Activated B cell treated with CpG ODN at 0.5 μM for 24 hours (primary cell): ENCODE measurements at regions not wholly inside any gene's neighbourhood (a gene's known extent, or its start where the extent isn't known, plus 50 kb on each side); places are given as distances from the start of the nearest gene placed in this dataset.
"Not testable (repeated sequence)": the region's sequence is repeated elsewhere in the genome, so short reads cannot be mapped to it uniquely, and the experiment has no call there.

Experiments used
- ATAC-seq: fragments of 200-7000 bp; cut with Tn5 transposase; one replicate; pipeline ENCODE4 v1.10.0; 2021; ENCODE audit warnings: low read depth, mild to moderate bottlenecking, moderate library complexity
- CTCF ChIA-PET: fragments of 350-600 bp; sonication (Branson Sonifier 250); formaldehyde crosslinking; loops from one replicate; lab custom pipeline; 2021; ENCODE audit warnings: antibody characterized with exemption; lab: Charles Lee
- POLR2A ChIA-PET: fragments of 350-600 bp; sonication (Branson Sonifier 250); formaldehyde crosslinking; loops from one replicate; lab custom pipeline; 2021; ENCODE audit warnings: antibody characterized with exemption; lab: Charles Lee
- DNase-seq: peaks from one replicate; pipeline ENCODE4 v3.0.0; 2022
- H3K27ac Mint-ChIP-seq: one replicate; pipeline ENCODE4 v1.8.0; 2020; ENCODE audit warnings: mixed read lengths
- H3K27me3 Mint-ChIP-seq: one replicate; pipeline ENCODE4 v1.8.0; 2021; ENCODE audit warnings: mixed read lengths
- H3K36me3 Mint-ChIP-seq: one replicate; pipeline ENCODE4 v1.8.0; 2021; ENCODE audit warnings: low read depth, mixed read lengths
- H3K4me1 Mint-ChIP-seq: one replicate; pipeline ENCODE4 v1.8.0; 2021; ENCODE audit warnings: mixed read lengths
- H3K4me3 Mint-ChIP-seq: one replicate; pipeline ENCODE4 v1.8.0; 2020; ENCODE audit warnings: mild to moderate bottlenecking, mixed read lengths
- H3K9me3 Mint-ChIP-seq: one replicate; pipeline ENCODE4 v1.8.0; 2020; ENCODE audit warnings: mixed read lengths
- CTCF ChIP-seq: fragments of 200-600 bp; IDR thresholded peaks from one replicate; pipeline ENCODE4 v1.8.0; 2022; ENCODE audit warnings: antibody characterized with exemption, mild to moderate bottlenecking
- intact Hi-C: fragments of 100-400 bp; cut with micrococcal nuclease; formaldehyde crosslinking; loops from one replicate; pipeline ENCODE4 v1.15.1; 2024

GRCh38 chr10:85137253-85137652 lies 808.9 kb downstream of the CCSER2 start:
- ChIA-PET POLR2A (no interaction called here), CTCF (no interaction called here)
- Mint-ChIP-seq H3K4me1 (no peaks in the 10 kb centered on the region), H3K36me3 (no peaks in the 10 kb centered on the region), H3K4me3 (no peak overlapping the region), H3K9me3 (no peaks in the 10 kb centered on the region), H3K27me3 (no peaks in the 10 kb centered on the region), H3K27ac (no peak overlapping the region)
- TF ChIP-seq CTCF, result no peak
- intact Hi-C loops, result no loop called here
- no peak for DNase-seq
- no peak for ATAC-seq

- POLR2A ChIA-PET, result no interaction called here
Observed at GRCh38 chr10:85138046-85138445, 809.7 kb downstream of the CCSER2 start.

GRCh38 chr10:85139124-85139523 lies 810.7 kb downstream of the CCSER2 start:
- Mint-ChIP-seq H3K27me3 (no peaks in the 10 kb centered on the region), H3K4me3 (no peak overlapping the region), H3K27ac (no peak overlapping the region), H3K36me3 (no peaks in the 10 kb centered on the region), H3K9me3 (no peaks in the 10 kb centered on the region), H3K4me1 (no peaks in the 10 kb centered on the region)
- no peak for ATAC-seq
- ChIA-PET CTCF (no interaction called here), POLR2A (no interaction called here)
- TF ChIP-seq CTCF, result no peak
- DNase-seq, result no peak
- intact Hi-C loops, result no loop called here

More at GRCh38 chr10:85138046-85138445, 809.7 kb downstream of the CCSER2 start:
- H3K4me3 Mint-ChIP-seq, result no peak overlapping the region
- intact Hi-C loops, result no loop called here
- no peak for TF ChIP-seq CTCF
- no peaks in the 10 kb centered on the region for H3K36me3 Mint-ChIP-seq
- CTCF ChIA-PET, result no interaction called here
- no peaks in the 10 kb centered on the region for H3K4me1 Mint-ChIP-seq
- no peak for DNase-seq
- no peaks in the 10 kb centered on the region for H3K9me3 Mint-ChIP-seq
- no peaks in the 10 kb centered on the region for H3K27me3 Mint-ChIP-seq
- ATAC-seq, result no peak
- no peak overlapping the region for H3K27ac Mint-ChIP-seq

GRCh38 chr10:85141520-85141919 lies 813.1 kb downstream of the CCSER2 start:
- H3K36me3 Mint-ChIP-seq, DNase-seq, H3K4me1 Mint-ChIP-seq, intact Hi-C loops, H3K27me3 Mint-ChIP-seq, ATAC-seq, H3K9me3 Mint-ChIP-seq, H3K4me3 Mint-ChIP-seq, CTCF ChIA-PET, H3K27ac Mint-ChIP-seq, POLR2A ChIA-PET: not testable (repeated sequence)

DNA sequence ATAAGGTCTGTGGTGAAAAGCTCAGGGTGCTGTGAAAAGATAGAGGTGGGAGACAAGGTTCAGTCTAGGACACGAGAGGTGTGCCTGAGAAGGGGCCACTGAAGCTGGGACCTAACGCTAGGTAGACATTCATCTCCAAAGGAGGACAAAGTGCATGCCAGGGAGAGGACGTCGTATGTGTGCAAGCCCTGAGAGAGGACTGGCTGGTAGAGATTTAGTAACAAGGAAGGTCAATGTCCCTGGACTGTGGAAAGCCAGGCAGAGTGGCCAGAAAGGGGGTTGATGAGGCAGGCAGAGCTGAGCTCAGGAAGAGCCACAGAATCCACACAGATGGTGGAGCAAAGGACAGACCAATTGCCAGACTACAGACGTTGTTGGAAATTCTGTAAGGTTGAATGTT lies 817.6 kb downstream of the CCSER2 start:
- DNase-seq (no peak), ATAC-seq (no peak)
- ChIA-PET CTCF (no interaction called here), POLR2A (no interaction called here)
- no peaks in the 10 kb centered on the region for H3K27me3 Mint-ChIP-seq
- no peak overlapping the region for H3K4me3 Mint-ChIP-seq
- no peak for TF ChIP-seq CTCF
- intact Hi-C loops, result no loop called here
- no peaks in the 10 kb centered on the region for H3K36me3 Mint-ChIP-seq
- H3K27ac Mint-ChIP-seq, result no peak overlapping the region
- peaks cover 3% of the 10 kb centered on the region for H3K9me3 Mint-ChIP-seq
- no peaks in the 10 kb centered on the region for H3K4me1 Mint-ChIP-seq
